Neutrophil (primary cell): ENCODE measurements at regions not wholly inside any gene's neighbourhood (a gene's known extent, or its start where the extent isn't known, plus 50 kb on each side); places are given as distances from the start of the nearest gene placed in this dataset.

ENCODE experiments used
- H3K27ac ChIP-seq: fragments of 200-600 bp; sonication (generic); 2 replicates; pipeline ENCODE4 v1.5.1; 2016; ENCODE audit warnings: mild to moderate bottlenecking, moderate library complexity
- H3K27me3 ChIP-seq: fragments of 200-600 bp; sonication (generic); 2 replicates; pipeline ENCODE4 v1.6.0; 2016; ENCODE audit warnings: mild to moderate bottlenecking
- H3K36me3 ChIP-seq: fragments of 200-600 bp; sonication (generic); 2 replicates; pipeline ENCODE4 v1.5.1; 2017
- H3K4me1 ChIP-seq, 2 experiments: fragments of 200-600 bp in 1 of 2; sonication (generic) in 1 of 2; 1 replicate in 1 of 2; 2 replicates in 1 of 2; pipeline versions ENCODE4 v1.5.1 to v1.6.1; 2013 to 2016; ENCODE audit warnings: low read depth in 1 of 2, low read length in 1 of 2, mild to moderate bottlenecking in 1 of 2, moderate library complexity in 1 of 2; ENCODE audit not compliant: control insufficient read depth in 1 of 2, insufficient read depth in 1 of 2
- H3K4me3 ChIP-seq, 2 experiments: fragments of 200-600 bp in 1 of 2; sonication (generic) in 1 of 2; 1 replicate in 1 of 2; 2 replicates in 1 of 2; pipeline ENCODE4 v1.5.1; 2013 to 2016; ENCODE audit warnings: low read depth in 1 of 2, low read length in 1 of 2, mild to moderate bottlenecking in 1 of 2, moderate library complexity in 1 of 2
- H3K9me3 ChIP-seq: fragments of 200-600 bp; sonication (generic); 2 replicates; pipeline ENCODE4 v1.5.1; 2016
- CTCF ChIP-seq: fragments of 200-600 bp; sonication (generic); IDR thresholded peaks from 2 replicates; pipeline ENCODE4 v1.5.1; 2016; ENCODE audit warnings: antibody characterized with exemption

GRCh38 chr16:80459966-80460365, 80.8 kb upstream of the DYNLRB2 start:
- no peak for TF ChIP-seq CTCF
- H3K36me3 ChIP-seq = no peaks in the 10 kb centered on the region

GRCh38 chr16:80459331-80459777, 81.4 kb upstream of the DYNLRB2 start:
- no peaks in the 10 kb centered on the region for H3K27me3 ChIP-seq
- H3K4me1 ChIP-seq = no peaks in the 10 kb centered on the region
- no peaks in the 10 kb centered on the region for H3K36me3 ChIP-seq
- H3K27ac ChIP-seq = no peak overlapping the region
- no peaks in the 10 kb centered on the region for H3K9me3 ChIP-seq
- no peak for TF ChIP-seq CTCF
- no peak overlapping the region for H3K4me3 ChIP-seq

More at GRCh38 chr16:80459966-80460365, 80.8 kb upstream of the DYNLRB2 start:
- no peaks in the 10 kb centered on the region for H3K9me3 ChIP-seq
- no peak overlapping the region for H3K27ac ChIP-seq
- no peaks in the 10 kb centered on the region for H3K27me3 ChIP-seq
- no peaks in the 10 kb centered on the region for H3K4me1 ChIP-seq
- no peak overlapping the region for H3K4me3 ChIP-seq

- Histone ChIP-seq H3K36me3 (no peaks in the 10 kb centered on the region), H3K4me1 (no peaks in the 10 kb centered on the region), H3K27me3 (no peaks in the 10 kb centered on the region), H3K9me3 (no peaks in the 10 kb centered on the region), H3K27ac (no peak overlapping the region), H3K4me3 (no peak overlapping the region)
- TF ChIP-seq CTCF = no peak
These were observed 82.9 kb upstream of the DYNLRB2 start for GRCh38 chr16:80457871-80458270.

- Histone ChIP-seq H3K27me3 (no peaks in the 10 kb centered on the region), H3K27ac (no peak overlapping the region), H3K9me3 (no peaks in the 10 kb centered on the region), H3K4me3 (no peak overlapping the region), H3K36me3 (no peaks in the 10 kb centered on the region), H3K4me1 (no peaks in the 10 kb centered on the region)
- TF ChIP-seq CTCF = no peak
These were observed 86.0 kb upstream of the DYNLRB2 start for GRCh38 chr16:80454802-80455201.

GRCh38 chr16:80449392-80449791, 91.4 kb upstream of the DYNLRB2 start:
- no peak overlapping the region for H3K27ac ChIP-seq
- no peaks in the 10 kb centered on the region for H3K4me1 ChIP-seq
- no peaks in the 10 kb centered on the region for H3K9me3 ChIP-seq
- H3K36me3 ChIP-seq = no peaks in the 10 kb centered on the region
- H3K27me3 ChIP-seq = no peaks in the 10 kb centered on the region
- no peak overlapping the region for H3K4me3 ChIP-seq
- no peak for TF ChIP-seq CTCF

- no peaks in the 10 kb centered on the region for H3K4me1 ChIP-seq
- H3K4me3 ChIP-seq = no peak overlapping the region
- H3K9me3 ChIP-seq = no peaks in the 10 kb centered on the region
- no peak overlapping the region for H3K27ac ChIP-seq
- H3K36me3 ChIP-seq = no peaks in the 10 kb centered on the region
- TF ChIP-seq CTCF = no peak
- H3K27me3 ChIP-seq = peaks cover 5% of the 10 kb centered on the region
These were observed 93.6 kb upstream of the DYNLRB2 start for GRCh38 chr16:80447241-80447640.
